NAMALWA (cell line): ENCODE measurements at regions not wholly inside any gene's neighbourhood (a gene's known extent, or its start where the extent isn't known, plus 50 kb on each side); places are given as distances from the start of the nearest gene placed in this dataset.
"Not testable (repeated sequence)": the region's sequence is repeated elsewhere in the genome, so short reads cannot be mapped to it uniquely, and the experiment has no call there.

ENCODE experiments used
- DNase-seq: peaks from one replicate; pipeline ENCODE4 v3.0.0-alpha.2; 2015; ENCODE audit warnings: low spot score

- DNase-seq = no peak
Observed at GRCh38 chrX:55813150-55813549, 95.6 kb downstream of the RRAGB start.

DNA sequence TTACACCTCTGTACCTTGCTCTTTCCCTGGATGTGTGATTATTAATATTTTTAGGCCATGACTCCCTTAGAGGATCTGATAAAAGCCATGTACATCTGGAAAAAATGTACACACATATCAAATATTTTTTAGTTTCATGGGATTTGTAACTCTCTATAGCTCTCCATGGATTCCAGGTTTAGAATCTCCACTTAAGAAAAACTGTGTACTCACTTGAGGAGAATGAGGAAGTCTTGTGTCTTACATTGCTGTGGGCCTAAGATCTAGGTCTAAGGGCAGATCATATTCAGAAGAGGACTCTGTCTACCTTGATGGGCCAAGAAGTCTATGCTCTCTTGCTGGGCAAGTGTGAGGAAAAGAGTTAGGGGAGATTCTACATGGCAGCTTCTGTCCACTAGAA is 98.0 kb downstream of the RRAGB start:
- DNase-seq = no peak

- DNase-seq = no peak
Observed at GRCh38 chrX:55816023-55816422, 98.5 kb downstream of the RRAGB start.

DNA sequence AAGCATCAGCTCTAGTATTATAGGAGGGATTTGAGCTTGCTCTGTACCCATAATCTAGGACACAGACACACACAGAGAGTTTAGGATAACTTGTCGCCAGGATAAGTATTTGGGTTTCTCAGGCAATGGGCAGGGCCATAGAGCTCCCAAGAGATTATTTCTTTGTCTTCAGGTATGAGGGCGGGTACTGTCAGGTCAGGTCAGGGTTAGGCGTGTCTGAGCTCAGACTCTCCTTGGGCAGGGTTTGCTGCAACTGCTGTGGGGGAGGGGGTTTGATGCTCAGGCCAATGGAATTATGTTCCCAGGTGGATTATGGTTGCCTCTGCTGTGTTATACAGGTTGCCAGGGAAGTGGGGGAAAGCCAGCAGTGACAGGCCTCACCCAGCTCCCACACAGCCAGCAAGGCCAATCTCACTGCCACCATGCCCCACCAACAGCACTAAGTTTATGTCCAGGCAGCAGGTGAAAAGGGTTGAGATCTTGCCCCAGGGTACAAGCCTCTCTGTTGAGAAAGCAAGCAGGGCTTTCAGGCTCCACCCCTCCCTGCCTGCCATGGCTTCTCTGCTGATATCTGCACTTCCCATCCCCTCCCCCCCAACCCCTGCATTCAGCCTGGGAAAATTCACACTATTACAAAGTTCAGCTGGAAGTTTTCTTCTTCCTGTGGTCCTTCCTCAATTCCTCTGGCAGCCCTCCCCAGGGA is 101.3 kb downstream of the RRAGB start:
- no peak for DNase-seq

GRCh38 chrX:55839485-55839884 is 121.9 kb downstream of the RRAGB start:
- peak; percentile 11 for DNase-seq

GRCh38 chrX:55841962-55842752 is 124.6 kb downstream of the RRAGB start:
- no peak for DNase-seq

DNA sequence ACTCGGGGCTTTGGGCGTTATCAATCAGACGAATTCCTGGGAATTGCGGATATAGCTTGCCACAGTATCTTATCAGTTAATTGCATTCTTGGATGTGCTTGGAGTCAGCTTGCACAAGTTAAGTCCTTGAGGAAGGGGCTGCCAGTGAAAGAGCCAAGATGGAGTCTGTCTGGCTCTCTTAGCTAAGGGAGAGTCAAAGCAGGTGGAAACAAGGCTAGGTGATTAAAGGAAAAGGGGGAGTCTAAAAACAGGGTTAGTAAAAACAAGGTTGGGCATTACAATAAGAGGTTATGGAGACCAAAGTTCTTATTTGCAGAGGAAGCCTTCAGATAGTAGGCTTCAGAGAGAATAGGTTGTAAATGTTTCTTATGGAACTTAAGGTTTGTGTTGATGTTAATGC is 149.2 kb downstream of the RRAGB start:
- not testable (repeated sequence) for DNase-seq

- DNase-seq = peak; percentile 16
Observed at GRCh38 chrX:55867181-55867651, 149.7 kb downstream of the RRAGB start.

- DNase-seq = no peak
Observed at GRCh38 chrX:55867708-55868107, 150.2 kb downstream of the RRAGB start.

DNA sequence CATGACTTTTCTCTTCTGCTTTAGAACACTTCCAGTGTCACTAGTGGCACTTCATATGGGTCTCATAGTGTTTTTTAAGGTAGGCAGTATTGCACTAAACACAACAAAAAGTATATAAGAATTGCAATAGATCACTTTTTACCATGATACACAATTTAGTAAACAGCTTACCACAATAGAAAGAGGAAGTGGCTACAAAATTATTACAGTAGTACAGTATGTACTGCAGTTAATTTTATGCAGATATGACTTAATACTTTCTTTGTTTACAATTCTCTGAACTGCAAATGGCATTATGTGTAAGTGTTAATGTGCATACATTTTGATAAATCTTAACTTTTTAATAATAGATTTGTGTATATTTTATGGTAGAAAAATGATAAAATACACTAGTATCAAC is 157.3 kb downstream of the RRAGB start:
- no peak for DNase-seq

DNA sequence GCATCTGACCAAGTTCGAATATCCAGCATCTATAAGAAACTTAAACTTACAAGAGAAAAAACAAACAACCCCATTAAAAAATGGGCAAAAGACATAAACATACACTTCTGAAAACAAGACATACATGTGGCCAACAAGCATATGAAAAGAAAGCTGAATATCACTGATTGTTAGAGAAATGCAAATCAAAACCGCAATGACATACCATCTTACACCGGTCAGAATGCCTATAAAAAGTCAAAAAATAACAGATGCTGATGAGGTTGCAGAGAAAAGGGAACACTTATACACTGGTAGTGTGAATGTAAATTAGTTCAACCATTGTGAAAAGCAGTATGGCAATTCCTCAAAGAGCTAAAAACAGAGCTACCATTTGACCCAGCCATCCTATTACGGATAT is 166.0 kb downstream of the RRAGB start:
- DNase-seq = peak; percentile 3

GRCh38 chrX:55907968-55908607 is 190.5 kb downstream of the RRAGB start:
- peak; percentile 74 for DNase-seq

- DNase-seq = peak; percentile 26
Observed at GRCh38 chrX:55908661-55909212, 191.2 kb downstream of the RRAGB start.

DNA sequence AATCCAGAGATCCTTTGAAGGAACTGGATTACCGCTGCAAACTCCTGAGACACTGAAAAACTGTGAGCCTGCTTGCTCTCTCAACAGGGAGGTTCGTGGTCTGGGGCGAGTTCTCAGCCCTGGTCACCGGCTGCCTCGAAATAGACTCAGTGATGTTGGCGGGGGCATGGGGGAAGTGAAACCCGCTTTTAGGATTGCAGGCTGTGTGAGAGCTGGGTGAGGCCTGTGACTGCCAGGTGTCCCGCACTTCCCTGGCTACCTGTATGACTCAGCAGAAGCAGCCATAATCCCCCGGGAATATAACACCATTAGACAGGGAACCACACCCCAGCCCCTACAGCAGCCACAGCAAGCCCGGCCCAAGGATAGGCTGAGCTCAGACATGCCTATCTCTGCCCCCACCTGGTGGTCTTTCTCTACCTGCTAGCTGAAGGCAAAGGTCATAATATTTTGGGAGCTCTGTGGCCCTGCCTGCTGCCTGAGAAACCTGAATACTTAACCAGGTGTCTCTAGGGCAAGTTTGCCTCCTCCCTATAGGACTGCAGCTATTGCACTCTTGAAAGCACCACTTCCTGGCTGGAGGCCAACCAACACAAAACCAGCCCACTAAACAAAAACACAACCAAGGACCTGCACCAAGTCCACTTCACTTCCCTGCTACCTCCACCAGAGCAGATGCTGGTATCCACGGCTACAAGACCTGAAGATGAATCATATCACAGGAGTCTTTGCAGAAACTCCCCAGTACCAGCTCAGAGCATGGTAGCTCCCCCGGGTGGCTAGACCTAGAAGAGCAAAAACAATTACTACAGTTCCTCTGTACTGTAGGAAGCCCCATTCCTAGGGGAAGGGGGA is 202.0 kb downstream of the RRAGB start:
- DNase-seq = peak; percentile 56

DNA sequence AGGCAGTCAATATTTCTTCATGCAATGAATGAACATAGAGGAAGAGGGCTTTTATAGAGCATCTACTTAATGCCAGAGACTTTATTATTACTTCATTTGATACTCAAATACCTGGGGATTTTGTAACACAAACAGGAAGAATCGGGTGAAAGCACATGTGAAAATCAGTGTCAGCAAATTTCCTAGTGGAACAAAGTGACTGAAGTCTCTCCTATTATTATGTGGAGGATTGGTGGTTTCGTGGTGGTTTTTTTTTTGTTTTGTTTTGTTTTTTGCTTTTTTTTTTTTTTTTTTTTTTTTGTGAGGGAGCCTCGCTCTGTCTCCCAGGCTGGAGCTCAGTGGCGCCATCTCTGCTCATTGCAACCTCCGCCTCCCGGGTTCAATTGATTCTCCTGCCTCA is 207.0 kb downstream of the RRAGB start:
- no peak for DNase-seq

DNA sequence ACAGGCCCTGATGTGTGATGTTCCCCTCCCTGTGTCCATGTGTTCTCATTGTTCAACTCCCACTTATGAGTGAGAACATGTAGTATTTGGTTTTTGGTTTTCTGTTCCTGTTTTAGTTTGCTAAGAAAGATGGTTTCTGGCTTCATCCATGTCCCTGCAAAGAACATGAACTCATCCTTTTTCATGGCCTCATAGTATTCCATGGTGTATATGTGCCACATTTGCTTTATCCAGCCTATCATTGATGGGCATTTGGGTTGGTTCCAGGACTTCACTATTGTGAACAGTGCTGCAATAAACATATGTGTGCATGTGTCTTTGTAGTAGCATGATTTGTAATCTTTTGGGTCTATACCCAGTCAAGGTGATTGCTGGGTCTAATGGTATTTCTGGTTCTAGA is 211.0 kb downstream of the RRAGB start:
- DNase-seq = not testable (repeated sequence)
